ENCODE measurements at regions not wholly inside any gene's neighbourhood (a gene's known extent, or its start where the extent isn't known, plus 50 kb on each side); places are given as distances from the start of the nearest gene placed in this dataset.

DNA sequence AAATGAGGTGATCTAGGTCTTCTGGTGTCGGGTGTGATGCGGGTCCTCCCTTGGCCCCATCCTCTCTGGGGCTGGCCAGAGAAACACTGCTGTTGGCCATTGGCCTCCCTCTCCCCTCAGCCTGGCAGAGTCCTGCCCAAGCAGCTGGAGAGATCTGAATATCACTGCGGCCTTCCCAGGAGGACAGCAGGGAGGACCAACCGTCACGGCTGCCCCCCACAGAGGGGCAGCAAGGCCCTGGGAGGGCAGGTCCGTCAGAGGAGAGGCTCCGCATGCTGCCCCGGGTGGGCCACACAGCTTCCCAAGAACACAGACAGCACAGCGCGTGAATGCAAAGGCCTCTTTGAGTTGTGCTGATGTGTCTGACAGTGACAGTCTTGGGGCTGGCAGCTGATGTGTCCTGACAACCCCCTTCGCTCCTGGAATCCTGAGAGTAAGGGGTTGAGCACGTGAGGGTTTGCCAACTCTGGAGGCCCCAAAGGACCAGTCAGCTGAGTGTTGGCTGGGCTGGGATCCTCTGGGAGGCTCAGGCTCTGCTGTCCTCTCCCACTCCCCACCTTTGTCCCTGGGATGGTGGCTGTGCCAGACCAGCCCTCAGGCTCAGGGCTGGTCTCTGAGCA is 132.5 kb upstream of the UNC5B start:
- TF ChIP-seq, protein P1, sequence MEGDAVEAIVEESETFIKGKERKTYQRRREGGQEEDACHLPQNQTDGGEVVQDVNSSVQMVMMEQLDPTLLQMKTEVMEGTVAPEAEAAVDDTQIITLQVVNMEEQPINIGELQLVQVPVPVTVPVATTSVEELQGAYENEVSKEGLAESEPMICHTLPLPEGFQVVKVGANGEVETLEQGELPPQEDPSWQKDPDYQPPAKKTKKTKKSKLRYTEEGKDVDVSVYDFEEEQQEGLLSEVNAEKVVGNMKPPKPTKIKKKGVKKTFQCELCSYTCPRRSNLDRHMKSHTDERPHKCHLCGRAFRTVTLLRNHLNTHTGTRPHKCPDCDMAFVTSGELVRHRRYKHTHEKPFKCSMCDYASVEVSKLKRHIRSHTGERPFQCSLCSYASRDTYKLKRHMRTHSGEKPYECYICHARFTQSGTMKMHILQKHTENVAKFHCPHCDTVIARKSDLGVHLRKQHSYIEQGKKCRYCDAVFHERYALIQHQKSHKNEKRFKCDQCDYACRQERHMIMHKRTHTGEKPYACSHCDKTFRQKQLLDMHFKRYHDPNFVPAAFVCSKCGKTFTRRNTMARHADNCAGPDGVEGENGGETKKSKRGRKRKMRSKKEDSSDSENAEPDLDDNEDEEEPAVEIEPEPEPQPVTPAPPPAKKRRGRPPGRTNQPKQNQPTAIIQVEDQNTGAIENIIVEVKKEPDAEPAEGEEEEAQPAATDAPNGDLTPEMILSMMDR (IDR thresholded peaks at IDR 0.05), result no peak
- no peak for TF ChIP-seq ZFX (IDR thresholded peaks at IDR 0.05; ENCODE audit: borderline replicate concordance)

DNA sequence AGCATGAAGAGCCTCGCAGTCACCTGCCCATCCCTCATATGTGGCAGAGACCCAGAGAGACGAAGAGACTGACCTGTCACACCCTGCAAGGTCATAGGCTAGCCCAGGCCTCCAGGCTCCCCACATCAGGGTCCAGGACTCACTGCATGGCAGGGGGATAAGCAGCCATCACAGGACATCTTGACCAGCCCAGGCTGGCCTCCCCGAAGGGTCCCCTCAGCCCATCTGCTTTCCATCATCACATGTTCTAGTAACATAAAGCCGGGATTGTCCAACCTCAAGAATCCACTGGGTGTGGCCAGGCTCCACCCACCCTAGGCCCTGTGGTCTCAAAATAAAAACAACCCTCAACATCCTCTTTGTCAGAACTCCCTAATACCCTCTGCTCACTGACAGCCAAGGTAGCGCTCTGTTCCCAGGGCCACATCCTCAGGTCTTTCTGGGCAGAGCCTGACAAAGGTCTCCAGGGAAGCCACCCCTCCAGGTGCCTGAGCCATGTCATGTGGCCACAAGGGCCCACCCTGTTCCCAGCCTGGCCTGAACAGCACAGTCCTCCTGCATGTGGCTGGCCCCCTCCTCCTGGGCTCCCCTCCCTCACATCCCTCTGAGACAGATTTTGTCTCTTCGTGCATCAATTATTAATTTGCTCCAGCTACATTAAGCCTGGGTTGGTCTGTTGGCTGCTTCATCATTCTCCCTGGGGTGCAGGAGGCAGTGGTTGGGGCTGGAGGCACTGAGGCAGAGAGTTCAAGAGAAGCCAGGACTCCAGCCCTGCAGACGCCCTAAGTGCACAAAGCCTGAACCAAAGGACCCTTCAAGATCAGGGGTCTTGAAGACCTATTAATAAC is 131.8 kb upstream of the UNC5B start:
- H3K27ac ChIP-seq, result no peak overlapping the region
- TF ChIP-seq, protein P1 (IDR thresholded peaks at IDR 0.05), result no peak
- TF ChIP-seq ZFX (IDR thresholded peaks at IDR 0.05; ENCODE audit: borderline replicate concordance), result no peak

More for the DNA sequence above, 132.5 kb upstream of the UNC5B start:
- H3K27ac ChIP-seq, result no peak overlapping the region

DNA sequence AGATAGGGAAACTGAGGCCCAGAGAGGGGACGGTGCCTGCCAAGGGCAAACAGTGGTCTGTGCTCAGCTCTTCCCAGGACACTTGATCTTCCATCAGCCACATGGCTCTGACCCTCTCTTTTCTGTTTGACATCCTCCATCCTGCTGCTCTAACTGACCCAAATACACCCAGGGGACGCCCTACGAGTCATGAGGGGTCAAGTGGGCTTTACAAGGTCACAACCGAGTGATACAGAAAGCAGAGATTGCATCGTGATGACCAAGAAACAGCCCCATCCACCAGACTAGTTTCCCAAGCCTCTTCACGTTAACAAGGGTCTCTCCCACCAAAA is 131.2 kb upstream of the UNC5B start:
- no peak overlapping the region for H3K27ac ChIP-seq
- TF ChIP-seq, protein P1 (IDR thresholded peaks at IDR 0.05), result no peak
- no peak for TF ChIP-seq ZFX (IDR thresholded peaks at IDR 0.05; ENCODE audit: borderline replicate concordance)

DNA sequence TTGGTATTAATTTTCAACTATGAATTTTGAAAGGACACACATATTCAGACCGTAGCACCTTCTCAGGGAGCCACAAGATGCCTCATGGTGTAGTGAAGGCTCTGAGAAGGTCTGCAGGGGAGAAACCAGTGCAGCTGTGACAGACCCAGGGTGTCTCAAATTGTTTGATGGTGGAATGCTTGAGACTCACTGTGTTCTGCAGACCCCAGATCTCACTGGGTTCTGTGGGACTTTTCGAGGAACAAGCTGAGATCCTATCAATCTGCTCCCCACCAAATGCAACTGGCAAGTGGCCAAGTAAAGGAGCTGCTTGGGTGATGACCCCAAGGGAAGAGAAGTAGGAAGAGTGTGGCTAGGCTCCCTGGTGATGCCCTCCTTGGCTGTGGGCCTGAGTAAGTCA is 130.5 kb upstream of the UNC5B start:
- H3K27ac ChIP-seq, result no peak overlapping the region
- TF ChIP-seq ZFX (IDR thresholded peaks at IDR 0.05; ENCODE audit: borderline replicate concordance), result no peak
- TF ChIP-seq, protein P1 (IDR thresholded peaks at IDR 0.05), result no peak

DNA sequence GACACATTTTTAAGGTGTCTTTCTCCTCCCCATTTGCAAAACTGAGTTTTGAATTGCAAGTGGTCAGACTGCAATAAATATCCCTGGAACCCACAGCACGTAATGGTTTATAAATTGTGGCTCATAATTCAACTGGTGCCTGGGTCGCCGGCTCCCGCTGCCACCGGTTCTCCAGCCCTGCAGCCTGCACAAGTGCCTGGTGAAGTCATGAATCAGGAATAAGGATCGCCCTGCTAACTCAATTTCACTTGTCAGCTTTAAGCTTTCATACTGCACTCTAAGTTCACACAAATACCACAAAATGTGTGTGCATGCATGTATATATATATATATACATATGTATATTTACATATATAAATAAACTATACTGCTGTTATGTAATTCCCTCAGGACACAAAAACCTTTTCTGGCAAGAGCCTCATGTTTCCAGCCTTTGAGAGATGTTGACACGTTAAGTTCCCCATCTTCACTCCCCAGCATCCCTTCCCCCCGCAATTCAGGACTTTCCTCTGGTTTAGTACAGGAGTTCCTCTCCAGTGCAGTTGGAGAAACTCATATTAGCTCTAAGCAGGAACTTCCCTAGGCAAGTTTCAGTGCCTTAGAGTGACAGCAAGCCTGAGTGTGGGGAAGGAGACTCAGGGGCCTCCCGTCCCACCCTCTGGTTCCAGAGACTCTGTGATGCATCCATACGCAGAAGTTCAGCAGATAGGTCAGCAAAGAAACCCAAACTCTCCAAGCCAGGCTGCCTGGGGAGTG is 129.2 kb upstream of the UNC5B start:
- TF ChIP-seq, protein P1 (IDR thresholded peaks at IDR 0.05), result no peak
- TF ChIP-seq ZFX (IDR thresholded peaks at IDR 0.05; ENCODE audit: borderline replicate concordance), result no peak
- no peak overlapping the region for H3K27ac ChIP-seq

DNA sequence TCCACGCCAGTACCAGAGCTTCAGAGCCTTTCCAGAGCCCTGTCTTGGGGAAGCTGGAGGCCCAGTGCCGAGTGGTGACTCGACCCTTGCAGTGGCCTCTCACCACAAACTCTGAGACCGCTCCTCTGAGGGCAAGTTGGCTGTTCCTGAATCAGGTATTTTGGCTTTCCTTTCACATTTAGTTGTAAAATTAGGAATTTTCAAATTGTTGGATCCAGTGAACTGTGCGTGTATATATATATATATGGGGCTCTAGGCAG is 128.7 kb upstream of the UNC5B start:
- no peak overlapping the region for H3K27ac ChIP-seq
- TF ChIP-seq, protein P1 (IDR thresholded peaks at IDR 0.05), result no peak
- no peak for TF ChIP-seq ZFX (IDR thresholded peaks at IDR 0.05; ENCODE audit: borderline replicate concordance)
